SU-DHL-6 (cell line): ENCODE measurements at regions not wholly inside any gene's neighbourhood (a gene's known extent, or its start where the extent isn't known, plus 50 kb on each side); places are given as distances from the start of the nearest gene placed in this dataset.

ENCODE experiments used
- H2AFZ ChIP-seq: fragments of 200-600 bp; sonication (generic); 2 replicates; pipeline ENCODE4 v1.6.1; 2014; ENCODE audit warnings: low read depth, mild to moderate bottlenecking, moderate library complexity, mixed read lengths, antibody characterized with exemption, low read length; ENCODE audit not compliant: severe bottlenecking
- H3F3A ChIP-seq: fragments of 200-600 bp; shearing (Covaris generic); 2 replicates; pipeline ENCODE4 v1.6.0; 2016; ENCODE audit warnings: antibody characterized with exemption, mild to moderate bottlenecking; ENCODE audit not compliant: insufficient read depth
- H3K27ac ChIP-seq: fragments of 200-600 bp; sonication (generic); 2 replicates; pipeline ENCODE4 v1.5.1; 2016; ENCODE audit warnings: low read depth, mild to moderate bottlenecking, low read length, moderate library complexity, mixed read lengths
- H3K27me3 ChIP-seq: fragments of 200-600 bp; sonication (generic), shearing (Covaris generic); 2 replicates; pipeline ENCODE4 v1.6.0; 2014; ENCODE audit warnings: mild to moderate bottlenecking, low read length
- H3K36me3 ChIP-seq: fragments of 200-600 bp; sonication (generic); 2 replicates; pipeline ENCODE4 v1.6.1; 2014; ENCODE audit warnings: mild to moderate bottlenecking, low read length, mixed read lengths
- H3K4me2 ChIP-seq: fragments of 300-600, 200-600 bp; shearing (Covaris generic), sonication (generic); 2 replicates; pipeline ENCODE4 v1.6.0; 2014; ENCODE audit warnings: low read length, low read depth, mild to moderate bottlenecking; ENCODE audit not compliant: poor library complexity, severe bottlenecking
- H3K4me3 ChIP-seq: fragments of 200-600 bp; sonication (generic); 2 replicates; pipeline ENCODE4 v1.5.1; 2014; ENCODE audit warnings: antibody characterized with exemption, low read length, mild to moderate bottlenecking, mixed read lengths; ENCODE audit not compliant: insufficient read depth, poor library complexity, severe bottlenecking
- H3K79me2 ChIP-seq: fragments of 200-600 bp; sonication (generic); 2 replicates; pipeline ENCODE4 v1.6.1; 2014; ENCODE audit warnings: mild to moderate bottlenecking, low read length, moderate library complexity; ENCODE audit not compliant: insufficient read depth
- H3K9ac ChIP-seq: fragments of 200-600 bp; sonication (generic); 2 replicates; pipeline ENCODE4 v1.7.0; 2014; ENCODE audit warnings: mild to moderate bottlenecking, low read length
- H3K9me2 ChIP-seq: fragments of 200-600 bp; sonication (generic); replicated peaks from 2 replicates; pipeline ENCODE4 v1.6.1; 2014; ENCODE audit warnings: low read length; ENCODE audit not compliant: insufficient read depth
- H3K9me3 ChIP-seq: fragments of 200-600 bp; sonication (generic); 2 replicates; pipeline ENCODE4 v1.6.1; 2014; ENCODE audit warnings: low read length, mixed read lengths; ENCODE audit not compliant: insufficient read depth
- H4K20me1 ChIP-seq: fragments of 200-600 bp; sonication (generic); 2 replicates; pipeline ENCODE4 v1.6.1; 2014; ENCODE audit warnings: low read depth, mild to moderate bottlenecking, antibody characterized with exemption, low read length, moderate library complexity, mixed read lengths
- CTCF ChIP-seq: fragments of 200-600 bp; sonication (generic); IDR thresholded peaks from one replicate; pipeline ENCODE4 v1.5.1; 2017; ENCODE audit warnings: antibody characterized with exemption, mild to moderate bottlenecking, low read length, moderate library complexity; ENCODE audit not compliant: insufficient read depth, poor library complexity, severe bottlenecking
- EZH2phosphoT487 ChIP-seq: fragments of 200-600 bp; sonication (generic), shearing (Covaris generic); conservative IDR thresholded peaks from 2 replicates; pipeline ENCODE4 v1.6.1; 2018; ENCODE audit warnings: mild to moderate bottlenecking, antibody characterized with exemption, low read length, moderate library complexity, mixed read lengths

GRCh38 chr5:33041586-33041985, 330.5 kb downstream of the NPR3 start:
- Histone ChIP-seq H3K4me3 (no peak overlapping the region), H3K27me3 (no peaks in the 10 kb centered on the region), H3K79me2 (no peaks in the 10 kb centered on the region), H4K20me1 (no peaks in the 10 kb centered on the region), H3K4me2 (no peak overlapping the region), H3F3A (no peaks in the 10 kb centered on the region), H3K27ac (no peak overlapping the region), H3K9me3 (peaks cover 19% of the 10 kb centered on the region; the same call in 1 of the 2 replicates), H3K36me3 (no peaks in the 10 kb centered on the region), H3K9ac (no peak overlapping the region), H3K9me2 (no peaks in the 10 kb centered on the region), H2AFZ (no peak overlapping the region)
- TF ChIP-seq CTCF (no peak), EZH2phosphoT487 (no peak)

- Histone ChIP-seq H3K4me3 (no peak overlapping the region), H3K4me2 (no peak overlapping the region), H3K9me2 (no peaks in the 10 kb centered on the region), H3K9ac (no peak overlapping the region), H3K9me3 (peaks cover 19% of the 10 kb centered on the region; the same call in 1 of the 2 replicates), H3K27me3 (no peaks in the 10 kb centered on the region), H3K79me2 (no peaks in the 10 kb centered on the region), H3K27ac (no peak overlapping the region), H3K36me3 (no peaks in the 10 kb centered on the region), H2AFZ (no peak overlapping the region), H3F3A (no peaks in the 10 kb centered on the region), H4K20me1 (no peaks in the 10 kb centered on the region)
- TF ChIP-seq CTCF (no peak), EZH2phosphoT487 (no peak)
These were observed 332.3 kb downstream of the NPR3 start for GRCh38 chr5:33043343-33043997.

- H4K20me1 ChIP-seq, result no peaks in the 10 kb centered on the region
- no peaks in the 10 kb centered on the region for H3F3A ChIP-seq
- no peaks in the 10 kb centered on the region for H3K79me2 ChIP-seq
- H3K4me3 ChIP-seq, result no peak overlapping the region
- H3K9me2 ChIP-seq, result no peaks in the 10 kb centered on the region
- TF ChIP-seq CTCF (no peak), EZH2phosphoT487 (no peak)
- no peak overlapping the region for H3K4me2 ChIP-seq
- H3K27me3 ChIP-seq, result no peaks in the 10 kb centered on the region
- no peak overlapping the region for H3K27ac ChIP-seq
- H3K9ac ChIP-seq, result no peak overlapping the region
- no peak overlapping the region for H2AFZ ChIP-seq
- no peaks in the 10 kb centered on the region for H3K36me3 ChIP-seq
- peaks cover 7% of the 10 kb centered on the region; the same call in 1 of the 2 replicates for H3K9me3 ChIP-seq
These were observed 335.0 kb downstream of the NPR3 start for GRCh38 chr5:33046091-33046490.
